Immature natural killer cell (primary cell): ENCODE measurements at regions not wholly inside any gene's neighbourhood (a gene's known extent, or its start where the extent isn't known, plus 50 kb on each side); places are given as distances from the start of the nearest gene placed in this dataset.

Source experiments
- DNase-seq, 3 donors: peaks; one replicate each; pipeline ENCODE4 v3.0.0; 2022; ENCODE audit warnings: mixed read lengths in 1 of 3
- H3K27ac Mint-ChIP-seq, 6 donors: one replicate each; pipeline ENCODE4 v1.8.0; 2020; ENCODE audit warnings: mixed read lengths in 6 of 6, mild to moderate bottlenecking in 5 of 6, inconsistent platforms in 4 of 6, moderate library complexity in 3 of 6
- H3K27me3 Mint-ChIP-seq, 3 donors: one replicate each; pipeline ENCODE4 v1.8.0; 2020 to 2021; ENCODE audit warnings: low read depth in 3 of 3, mild to moderate bottlenecking in 3 of 3, mixed read lengths in 3 of 3, moderate library complexity in 3 of 3, inconsistent platforms in 1 of 3
- H3K36me3 Mint-ChIP-seq, 3 donors: one replicate each; pipeline ENCODE4 v1.8.0; 2020; ENCODE audit warnings: mixed read lengths in 3 of 3, inconsistent platforms in 2 of 3, mild to moderate bottlenecking in 2 of 3
- H3K4me1 Mint-ChIP-seq, 2 donors: one replicate each; pipeline ENCODE4 v1.8.0; 2020; ENCODE audit warnings: inconsistent platforms in 2 of 2, mild to moderate bottlenecking in 2 of 2, mixed read lengths in 2 of 2, moderate library complexity in 1 of 2
- H3K4me3 Mint-ChIP-seq, 5 donors: one replicate each; pipeline ENCODE4 v1.8.0; 2020; ENCODE audit warnings: mild to moderate bottlenecking in 5 of 5, mixed read lengths in 5 of 5, inconsistent platforms in 3 of 5, moderate library complexity in 3 of 5
- H3K9me3 Mint-ChIP-seq, 6 donors: one replicate each; pipeline ENCODE4 v1.8.0; 2020; ENCODE audit warnings: mild to moderate bottlenecking in 6 of 6, mixed read lengths in 6 of 6, inconsistent platforms in 4 of 6, moderate library complexity in 3 of 6

DNA sequence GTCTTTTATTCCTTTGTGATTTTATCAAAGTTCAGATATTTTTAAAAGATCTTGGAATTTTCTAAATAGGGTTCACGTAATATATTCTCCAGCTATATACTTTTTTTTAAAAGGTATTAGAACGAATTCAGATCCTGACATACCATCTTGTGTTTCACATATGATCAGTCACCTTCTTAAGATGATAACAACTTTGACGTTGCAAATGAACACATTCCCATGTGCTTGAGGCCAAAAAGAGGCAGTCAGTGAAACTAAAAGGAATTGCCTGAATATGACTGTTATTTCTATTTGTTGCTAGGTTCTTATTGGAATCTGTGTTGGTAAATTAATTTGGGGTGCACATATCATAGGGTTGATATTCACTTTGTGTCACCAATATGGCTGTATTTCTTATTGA lies 310.1 kb downstream of the MDFIC start:
- H3K9me3 Mint-ChIP-seq, result peaks cover 0 to 5% (median 0%) of the 10 kb centered on the region in 6 donors
- H3K36me3 Mint-ChIP-seq, result no peaks in the 10 kb centered on the region
- DNase-seq, result no peak
- peaks cover 2 to 11% of the 10 kb centered on the region in 2 donors for H3K4me1 Mint-ChIP-seq
- H3K27me3 Mint-ChIP-seq, result peaks cover 0 to 7% (median 4%) of the 10 kb centered on the region in 3 donors
- H3K4me3 Mint-ChIP-seq, result no peak overlapping the region
- no peak overlapping the region for H3K27ac Mint-ChIP-seq

- DNase-seq, result no peak
- H3K4me1 Mint-ChIP-seq, result peaks cover 2 to 11% of the 10 kb centered on the region in 2 donors
- H3K27ac Mint-ChIP-seq, result no peak overlapping the region
- peaks cover 0 to 5% (median 0%) of the 10 kb centered on the region in 6 donors for H3K9me3 Mint-ChIP-seq
- H3K36me3 Mint-ChIP-seq, result no peaks in the 10 kb centered on the region
- peaks cover 0 to 7% (median 4%) of the 10 kb centered on the region in 3 donors for H3K27me3 Mint-ChIP-seq
- H3K4me3 Mint-ChIP-seq, result no peak overlapping the region
Observed at GRCh38 chr7:115230882-115231571, 309.1 kb downstream of the MDFIC start.

DNA sequence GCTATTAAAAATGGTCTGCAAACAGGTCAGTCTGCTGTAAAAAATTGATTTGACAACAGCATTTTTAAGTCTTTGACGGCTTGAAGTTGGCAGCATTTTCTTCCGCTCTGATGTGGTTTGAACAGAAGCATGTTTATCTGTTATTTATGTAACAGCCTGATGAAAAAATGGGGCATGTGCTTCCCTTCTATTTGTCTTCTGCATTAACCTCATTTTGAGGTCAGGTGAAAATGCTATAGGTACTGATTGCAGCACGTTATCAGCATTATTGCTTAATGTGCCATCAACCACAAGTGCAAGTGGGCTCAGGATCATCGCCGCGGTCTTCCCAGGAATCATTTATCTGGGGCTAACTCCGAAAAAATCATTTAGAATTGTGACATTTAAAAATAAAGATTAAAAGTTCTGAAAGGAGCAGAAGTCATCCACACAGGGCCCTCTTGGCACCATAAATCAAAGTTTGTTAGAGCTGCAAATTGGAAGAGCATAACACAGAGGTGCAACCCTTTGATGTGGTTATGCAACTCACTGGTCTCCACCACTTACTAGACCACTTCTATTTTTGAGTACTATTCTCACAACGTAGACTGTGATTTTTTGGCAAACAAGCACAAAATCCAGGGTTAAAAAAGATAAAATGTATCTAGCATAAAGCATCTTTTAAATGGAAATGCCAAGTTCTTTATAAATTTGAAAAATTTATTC lies 307.7 kb downstream of the MDFIC start:
- no peak overlapping the region for H3K27ac Mint-ChIP-seq

GRCh38 chr7:115227473-115228235 lies 305.8 kb downstream of the MDFIC start:
- Mint-ChIP-seq H3K27me3 (peaks cover 0 to 7% (median 4%) of the 10 kb centered on the region in 3 donors), H3K27ac (no peak overlapping the region), H3K9me3 (peaks cover 0 to 2% (median 0%) of the 10 kb centered on the region in 6 donors), H3K4me3 (no peak overlapping the region), H3K4me1 (peaks cover 2 to 11% of the 10 kb centered on the region in 2 donors), H3K36me3 (no peaks in the 10 kb centered on the region)
- DNase-seq, result no peak

More for the DNA sequence above, 307.7 kb downstream of the MDFIC start:
- DNase-seq, result peak in 1 of 3 donors; percentile 9
- H3K4me1 Mint-ChIP-seq, result peaks cover 2 to 11% of the 10 kb centered on the region in 2 donors
- peaks cover 0 to 7% (median 4%) of the 10 kb centered on the region in 3 donors for H3K27me3 Mint-ChIP-seq
- H3K4me3 Mint-ChIP-seq, result no peak overlapping the region
- H3K36me3 Mint-ChIP-seq, result no peaks in the 10 kb centered on the region
- peaks cover 0 to 2% (median 0%) of the 10 kb centered on the region in 6 donors for H3K9me3 Mint-ChIP-seq

DNA sequence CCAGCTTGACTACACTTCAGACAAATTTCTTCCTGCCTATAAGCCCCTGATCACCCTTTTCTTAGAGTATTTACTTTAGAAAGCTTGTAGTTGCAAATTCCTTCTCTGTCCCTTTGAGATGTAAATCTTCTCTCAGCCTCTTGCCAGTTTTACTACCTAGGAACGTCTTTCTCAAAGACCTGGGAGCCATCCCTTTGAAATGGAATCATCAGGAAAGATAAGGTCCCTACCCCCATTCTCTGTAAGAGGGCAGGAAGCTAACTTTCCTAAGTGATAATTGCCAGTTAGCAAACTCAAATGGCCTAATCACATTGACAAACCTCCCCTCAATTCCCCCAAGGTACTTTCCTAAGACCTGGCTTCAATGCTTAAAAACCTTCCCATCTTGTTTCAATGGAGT lies 304.5 kb downstream of the MDFIC start:
- Mint-ChIP-seq H3K4me3 (no peak overlapping the region), H3K9me3 (peaks cover 0 to 2% (median 0%) of the 10 kb centered on the region in 6 donors), H3K27me3 (peaks cover 0 to 7% (median 4%) of the 10 kb centered on the region in 3 donors), H3K4me1 (peaks cover 2 to 11% of the 10 kb centered on the region in 2 donors), H3K27ac (no peak overlapping the region), H3K36me3 (no peaks in the 10 kb centered on the region)
- DNase-seq, result no peak

DNA sequence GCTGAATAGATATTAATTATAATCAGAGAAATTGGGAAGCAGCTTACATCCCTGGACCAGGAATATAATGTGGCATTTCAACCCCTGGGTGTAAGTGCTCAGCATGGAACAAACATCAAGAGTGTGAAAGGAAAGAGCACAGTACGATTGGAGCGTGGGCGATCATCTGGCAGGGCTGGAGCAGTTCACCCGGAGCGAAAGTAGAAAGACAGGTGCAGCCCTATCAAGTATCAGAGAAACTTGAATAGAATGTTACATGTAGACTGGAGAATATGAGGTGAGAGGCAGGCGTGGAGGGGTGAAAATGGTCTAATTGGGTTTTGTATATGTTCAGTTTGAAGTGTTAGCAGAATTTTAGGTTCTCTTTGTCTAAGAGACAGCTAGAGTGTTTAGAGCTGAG lies 303.0 kb downstream of the MDFIC start:
- Mint-ChIP-seq H3K36me3 (no peaks in the 10 kb centered on the region), H3K4me3 (no peak overlapping the region), H3K27ac (no peak overlapping the region), H3K4me1 (peaks cover 2 to 11% of the 10 kb centered on the region in 2 donors), H3K9me3 (peaks cover 0 to 2% (median 0%) of the 10 kb centered on the region in 6 donors), H3K27me3 (peaks cover 0 to 7% (median 4%) of the 10 kb centered on the region in 3 donors)
- DNase-seq, result no peak

GRCh38 chr7:115223959-115224358 lies 302.1 kb downstream of the MDFIC start:
- H3K4me3 Mint-ChIP-seq, result no peak overlapping the region
- H3K36me3 Mint-ChIP-seq, result no peaks in the 10 kb centered on the region
- DNase-seq, result no peak
- H3K9me3 Mint-ChIP-seq, result peaks cover 0 to 2% (median 0%) of the 10 kb centered on the region in 6 donors
- peaks cover 0 to 2% of the 10 kb centered on the region in 2 donors for H3K4me1 Mint-ChIP-seq
- H3K27me3 Mint-ChIP-seq, result peaks cover 0 to 5% (median 4%) of the 10 kb centered on the region in 3 donors
- no peak overlapping the region for H3K27ac Mint-ChIP-seq

DNA sequence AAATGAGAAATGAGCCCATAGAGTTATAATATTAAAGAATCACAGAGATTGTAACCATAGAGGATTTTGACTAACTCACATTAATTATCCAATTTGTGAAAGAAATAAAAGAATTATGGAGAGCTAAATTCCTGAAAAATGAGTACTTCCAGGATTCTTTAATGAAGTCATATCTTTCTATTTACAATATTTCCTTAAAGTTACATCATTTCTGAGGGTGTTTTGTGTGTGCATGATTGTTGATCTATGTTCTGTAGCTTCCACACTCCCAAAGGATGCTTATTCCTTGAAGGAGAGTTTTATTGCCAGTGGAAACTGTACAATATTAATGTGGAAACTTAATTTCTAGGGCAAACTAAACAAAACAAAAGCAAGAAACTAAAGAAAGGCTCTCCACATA lies 299.6 kb downstream of the MDFIC start:
- DNase-seq, result no peak
- Mint-ChIP-seq H3K36me3 (no peaks in the 10 kb centered on the region), H3K27me3 (peaks cover 0 to 2% (median 0%) of the 10 kb centered on the region in 3 donors), H3K27ac (no peak overlapping the region), H3K9me3 (peaks cover 0 to 2% (median 0%) of the 10 kb centered on the region in 6 donors), H3K4me3 (no peak overlapping the region), H3K4me1 (no peaks in the 10 kb centered on the region)

DNA sequence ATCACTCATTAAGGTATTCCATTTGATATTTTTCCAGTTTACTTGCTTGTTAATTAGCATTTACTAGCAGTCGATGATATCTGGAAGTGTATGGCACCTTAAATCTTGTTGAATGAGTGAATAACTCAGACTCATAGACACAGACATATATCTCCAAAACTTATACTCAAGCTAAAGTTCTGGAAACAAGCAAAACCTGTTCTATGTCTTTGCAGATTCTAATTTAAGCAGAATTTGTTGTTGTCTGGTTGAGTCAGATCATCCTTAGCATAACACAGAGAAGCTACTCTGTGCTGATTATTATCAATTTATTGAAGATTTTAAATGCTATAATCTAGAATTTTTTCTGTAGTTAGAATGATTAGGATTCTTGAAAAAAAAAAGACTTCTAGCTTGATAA lies 296.2 kb downstream of the MDFIC start:
- Mint-ChIP-seq H3K4me1 (no peaks in the 10 kb centered on the region), H3K9me3 (no peaks in the 10 kb centered on the region), H3K27me3 (peaks cover 0 to 2% (median 0%) of the 10 kb centered on the region in 3 donors), H3K36me3 (no peaks in the 10 kb centered on the region), H3K4me3 (no peak overlapping the region), H3K27ac (no peak overlapping the region)
- no peak for DNase-seq

- Mint-ChIP-seq H3K27ac (no peak overlapping the region), H3K4me1 (no peaks in the 10 kb centered on the region), H3K9me3 (no peaks in the 10 kb centered on the region), H3K36me3 (no peaks in the 10 kb centered on the region), H3K27me3 (peaks cover 0 to 2% (median 0%) of the 10 kb centered on the region in 3 donors), H3K4me3 (no peak overlapping the region)
- DNase-seq, result no peak
Observed at GRCh38 chr7:115217373-115217772, 295.5 kb downstream of the MDFIC start.

DNA sequence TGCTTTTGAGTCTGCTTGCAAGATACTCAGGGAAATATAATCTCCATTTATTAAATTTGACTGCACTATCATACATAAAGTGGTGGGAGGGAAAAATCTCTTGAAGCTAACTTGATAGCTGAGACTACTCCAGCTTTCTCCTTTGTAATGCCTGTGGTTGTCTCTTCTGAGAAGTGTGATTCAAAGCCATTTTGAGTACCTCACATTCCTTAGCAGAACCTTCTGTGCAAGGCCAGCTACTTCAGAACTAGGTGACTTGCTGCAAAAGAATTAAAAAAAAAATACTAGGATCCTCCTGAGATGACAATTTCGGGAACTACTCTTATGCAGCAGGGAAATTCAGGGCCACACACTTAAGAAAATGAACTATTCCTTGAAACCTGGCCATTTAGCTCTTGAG lies 294.8 kb downstream of the MDFIC start:
- Mint-ChIP-seq H3K4me3 (no peak overlapping the region), H3K36me3 (no peaks in the 10 kb centered on the region), H3K27ac (no peak overlapping the region), H3K27me3 (peaks cover 0 to 4% (median 2%) of the 10 kb centered on the region in 3 donors), H3K4me1 (no peaks in the 10 kb centered on the region), H3K9me3 (no peaks in the 10 kb centered on the region)
- DNase-seq, result no peak

GRCh38 chr7:115211171-115211570 lies 289.3 kb downstream of the MDFIC start:
- H3K9me3 Mint-ChIP-seq, result peaks cover 0 to 7% (median 3%) of the 10 kb centered on the region in 6 donors
- no peaks in the 10 kb centered on the region for H3K4me1 Mint-ChIP-seq
- H3K27me3 Mint-ChIP-seq, result peaks cover 1 to 2% (median 1%) of the 10 kb centered on the region in 3 donors
- H3K27ac Mint-ChIP-seq, result no peak overlapping the region
- DNase-seq, result no peak
- H3K36me3 Mint-ChIP-seq, result peaks cover 0 to 4% (median 0%) of the 10 kb centered on the region in 3 donors
- H3K4me3 Mint-ChIP-seq, result no peak overlapping the region

DNA sequence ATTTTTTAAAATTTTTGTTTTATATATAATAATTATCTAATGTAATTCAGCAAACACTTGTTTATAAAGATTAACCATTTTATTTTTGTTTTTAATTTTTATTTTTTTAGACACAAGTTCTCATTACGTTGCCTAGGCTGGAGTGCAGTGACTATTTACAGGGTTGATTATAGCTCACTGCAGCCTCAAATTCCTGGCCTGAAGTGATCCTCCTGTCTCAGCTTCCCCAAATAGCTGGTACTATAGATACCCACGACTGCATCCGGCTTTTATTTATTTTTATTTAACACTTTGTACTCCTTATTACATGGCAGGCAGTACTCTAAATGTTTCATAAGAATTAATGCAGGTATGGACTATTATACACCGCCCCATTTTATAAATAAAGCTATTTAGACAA lies 288.7 kb downstream of the MDFIC start:
- no peaks in the 10 kb centered on the region for H3K4me1 Mint-ChIP-seq
- H3K4me3 Mint-ChIP-seq, result no peak overlapping the region
- DNase-seq, result no peak
- peaks cover 0 to 7% (median 4%) of the 10 kb centered on the region in 6 donors for H3K9me3 Mint-ChIP-seq
- no peak overlapping the region for H3K27ac Mint-ChIP-seq
- peaks cover 1 to 5% (median 1%) of the 10 kb centered on the region in 3 donors for H3K27me3 Mint-ChIP-seq
- peaks cover 0 to 4% (median 0%) of the 10 kb centered on the region in 3 donors for H3K36me3 Mint-ChIP-seq
